ENCODE measurements at regions not wholly inside any gene's neighbourhood (a gene's known extent, or its start where the extent isn't known, plus 50 kb on each side); places are given as distances from the start of the nearest gene placed in this dataset.

GRCh38 chr22:48602805-48603518 is 1224.7 kb downstream of the BRD1 start:
- no peak overlapping the region for H3K4me3 ChIP-seq (replicated peaks; ENCODE audit: low read depth, low read length)
- no peak for DNase-seq (ENCODE audit: extremely low read depth, low read depth)
- TF ChIP-seq, protein P1, sequence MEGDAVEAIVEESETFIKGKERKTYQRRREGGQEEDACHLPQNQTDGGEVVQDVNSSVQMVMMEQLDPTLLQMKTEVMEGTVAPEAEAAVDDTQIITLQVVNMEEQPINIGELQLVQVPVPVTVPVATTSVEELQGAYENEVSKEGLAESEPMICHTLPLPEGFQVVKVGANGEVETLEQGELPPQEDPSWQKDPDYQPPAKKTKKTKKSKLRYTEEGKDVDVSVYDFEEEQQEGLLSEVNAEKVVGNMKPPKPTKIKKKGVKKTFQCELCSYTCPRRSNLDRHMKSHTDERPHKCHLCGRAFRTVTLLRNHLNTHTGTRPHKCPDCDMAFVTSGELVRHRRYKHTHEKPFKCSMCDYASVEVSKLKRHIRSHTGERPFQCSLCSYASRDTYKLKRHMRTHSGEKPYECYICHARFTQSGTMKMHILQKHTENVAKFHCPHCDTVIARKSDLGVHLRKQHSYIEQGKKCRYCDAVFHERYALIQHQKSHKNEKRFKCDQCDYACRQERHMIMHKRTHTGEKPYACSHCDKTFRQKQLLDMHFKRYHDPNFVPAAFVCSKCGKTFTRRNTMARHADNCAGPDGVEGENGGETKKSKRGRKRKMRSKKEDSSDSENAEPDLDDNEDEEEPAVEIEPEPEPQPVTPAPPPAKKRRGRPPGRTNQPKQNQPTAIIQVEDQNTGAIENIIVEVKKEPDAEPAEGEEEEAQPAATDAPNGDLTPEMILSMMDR (IDR thresholded peaks at IDR 0.05; ENCODE audit: low read depth, low read length, missing control alignments), result no peak

- DNase-seq (ENCODE audit: extremely low read depth, low read depth), result no peak
- TF ChIP-seq, protein P1 (IDR thresholded peaks at IDR 0.05; ENCODE audit: low read depth, low read length, missing control alignments), result no peak
- no peak overlapping the region for H3K4me3 ChIP-seq (replicated peaks; ENCODE audit: low read depth, low read length)
Measured at GRCh38 chr22:48600681-48601080, 1227.0 kb downstream of the BRD1 start.

DNA sequence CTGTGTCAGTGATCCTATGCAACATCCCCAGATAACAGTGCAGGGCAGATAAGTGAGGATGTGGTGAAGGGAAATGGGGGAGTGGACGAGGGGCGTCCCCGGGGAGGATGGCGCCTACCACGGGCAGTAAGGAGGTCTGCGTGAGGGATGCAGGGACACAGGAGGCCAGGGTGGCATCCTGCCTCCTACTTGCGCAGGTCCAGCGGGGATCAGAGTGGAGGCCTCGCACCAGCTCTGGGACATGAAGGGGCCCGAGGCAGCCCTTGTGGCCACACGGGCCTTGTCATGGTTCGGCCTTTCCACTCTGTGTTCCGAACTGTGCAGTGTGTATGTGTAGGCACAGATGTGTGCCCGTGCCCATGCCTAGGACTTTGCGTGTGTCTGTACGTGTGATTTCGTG is 1227.5 kb downstream of the BRD1 start:
- TF ChIP-seq, protein P1 (IDR thresholded peaks at IDR 0.05; ENCODE audit: low read depth, low read length, missing control alignments), result no peak
- H3K4me3 ChIP-seq (replicated peaks; ENCODE audit: low read depth, low read length), result no peak overlapping the region
- DNase-seq (ENCODE audit: extremely low read depth, low read depth), result no peak

DNA sequence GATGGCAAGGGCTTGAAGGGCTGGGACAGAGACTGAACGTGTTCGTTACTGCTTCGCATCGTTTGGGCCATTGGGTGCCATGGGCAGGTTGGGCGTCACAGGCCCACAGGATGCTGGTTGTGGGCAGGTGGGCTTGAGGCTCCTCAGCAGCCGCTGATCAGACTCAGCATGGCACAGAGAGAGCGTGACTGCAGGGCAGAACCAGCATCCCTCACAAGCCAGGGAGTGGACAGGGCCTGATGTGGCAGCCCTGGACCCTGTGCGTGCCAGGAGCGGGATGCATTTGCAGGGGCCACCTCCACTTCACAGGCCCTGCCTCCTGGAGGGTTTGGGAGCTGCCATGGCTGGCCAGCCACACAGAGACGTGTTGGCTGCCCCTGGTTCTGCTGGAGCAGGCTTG is 1228.3 kb downstream of the BRD1 start:
- TF ChIP-seq, protein P1 (IDR thresholded peaks at IDR 0.05; ENCODE audit: low read depth, low read length, missing control alignments), result no peak
- H3K4me3 ChIP-seq (replicated peaks; ENCODE audit: low read depth, low read length), result no peak overlapping the region
- DNase-seq (ENCODE audit: extremely low read depth, low read depth), result no peak

GRCh38 chr22:48596111-48596850 is 1231.4 kb downstream of the BRD1 start:
- no peak for DNase-seq (ENCODE audit: extremely low read depth, low read depth)
- TF ChIP-seq, protein P1 (IDR thresholded peaks at IDR 0.05; ENCODE audit: low read depth, low read length, missing control alignments), result no peak

GRCh38 chr22:48595511-48595905 is 1232.2 kb downstream of the BRD1 start:
- TF ChIP-seq, protein P1 (IDR thresholded peaks at IDR 0.05; ENCODE audit: low read depth, low read length, missing control alignments), result no peak
- no peak overlapping the region for H3K4me3 ChIP-seq (replicated peaks; ENCODE audit: low read depth, low read length)
- no peak for DNase-seq (ENCODE audit: extremely low read depth, low read depth)

More at GRCh38 chr22:48596111-48596850, 1231.4 kb downstream of the BRD1 start:
- H3K4me3 ChIP-seq (replicated peaks; ENCODE audit: low read depth, low read length), result no peak overlapping the region
